Panc1 (cell line): ENCODE measurements at regions not wholly inside any gene's neighbourhood (a gene's known extent, or its start where the extent isn't known, plus 50 kb on each side); places are given as distances from the start of the nearest gene placed in this dataset.

Experiments used
- ATAC-seq: fragments of 200-7000 bp; cut with Tn5 transposase; 2 replicates; pipeline ENCODE4 v1.9.1; 2020; ENCODE audit warnings: mild to moderate bottlenecking, moderate library complexity
- BruUV-seq: library from RNA; stranded (reverse); fragments of 400-500 nt; replicated peaks from 2 replicates; lab custom pipeline; 2021; lab: Mats Ljungman, UMichigan
- CTCF ChIA-PET: fragments of 300-600 bp; sonication (Branson Sonifier 250); formaldehyde crosslinking; loops from one replicate; lab custom pipeline; 2022; ENCODE audit warnings: antibody characterized with exemption; lab: Charles Lee
- POLR2A ChIA-PET: fragments of 300-600 bp; sonication (Branson Sonifier 250); formaldehyde crosslinking; loops from one replicate; lab custom pipeline; 2022; ENCODE audit warnings: antibody characterized with exemption; lab: Charles Lee
- DNase-seq: peaks from one replicate; pipeline ENCODE4 v3.0.0-alpha.2; 2010; ENCODE audit warnings: low read depth, low spot score
- H3K27ac ChIP-seq: 2 replicates; pipeline ENCODE4 v1.5.1; 2011; ENCODE audit warnings: mild to moderate bottlenecking, low read length, inconsistent platforms
- H3K27me3 ChIP-seq: fragments of 200-500 bp; sonication (Bioruptor generic); 2 replicates; pipeline ENCODE4 v1.6.0; 2014; ENCODE audit warnings: low read length, inconsistent platforms; ENCODE audit not compliant: control insufficient read depth, insufficient read depth
- H3K36me3 ChIP-seq: fragments of 200-500 bp; sonication (Bioruptor generic); 2 replicates; pipeline ENCODE4 v1.5.1; 2014; ENCODE audit warnings: inconsistent platforms, mild to moderate bottlenecking, low read length, moderate library complexity; ENCODE audit not compliant: control insufficient read depth, insufficient read depth
- H3K4me1 ChIP-seq: 2 replicates; pipeline ENCODE4 v1.5.1; 2011; ENCODE audit warnings: inconsistent platforms, mild to moderate bottlenecking, low read length, moderate library complexity; ENCODE audit not compliant: control insufficient read depth, insufficient read depth
- H3K4me3 ChIP-seq, 2 experiments: 2 replicates each; pipeline ENCODE4 v1.5.1; 2011 to 2012; ENCODE audit warnings: low read depth in 2 of 2, low read length in 2 of 2, mild to moderate bottlenecking in 2 of 2, inconsistent platforms in 1 of 2, moderate library complexity in 1 of 2
- H3K9me3 ChIP-seq: fragments of 200-500 bp; sonication (Bioruptor generic); 2 replicates; pipeline ENCODE4 v1.5.1; 2014; ENCODE audit warnings: low read depth, mild to moderate bottlenecking, inconsistent platforms, low read length, moderate library complexity; ENCODE audit not compliant: control insufficient read depth, insufficient read depth
- CTCF ChIP-seq: fragments of 450-650 bp; IDR thresholded peaks from 2 replicates; pipeline ENCODE4 v1.5.1; 2017; ENCODE audit warnings: mild to moderate bottlenecking
- POLR2AphosphoS5 ChIP-seq: IDR thresholded peaks from 2 replicates; pipeline ENCODE4 v1.6.1; 2012; ENCODE audit warnings: mild to moderate bottlenecking, low read depth, low read length, moderate library complexity
- REST ChIP-seq, 2 experiments: IDR thresholded peaks; 2 replicates each; pipeline ENCODE4 v1.6.1; 2011 to 2012; ENCODE audit warnings: low read depth in 2 of 2, control low read depth in 1 of 2, low read length in 1 of 2, mild to moderate bottlenecking in 1 of 2, moderate library complexity in 1 of 2; ENCODE audit not compliant: insufficient read depth in 1 of 2
- SIN3A ChIP-seq: IDR thresholded peaks from 2 replicates; pipeline ENCODE4 v1.6.1; 2012; ENCODE audit warnings: low read depth, mild to moderate bottlenecking, low read length, moderate library complexity, borderline replicate concordance; ENCODE audit not compliant: insufficient read depth
- TCF7L2 ChIP-seq: IDR thresholded peaks from 2 replicates; pipeline ENCODE4 v1.6.1; 2011; ENCODE audit warnings: mild to moderate bottlenecking, low read depth, low read length, inconsistent platforms
- in situ Hi-C: cut with HindIII; loops from 2 replicates; pipeline ENCODE4 v1.10.0; 2016; ENCODE audit warnings: low sequenced_read_pairs, low pct_unique_long_range_greater_than_20kb
- intact Hi-C: fragments of 100-400 bp; cut with micrococcal nuclease; formaldehyde crosslinking; loops from one replicate; pipeline ENCODE4 v1.10.0; 2022; ENCODE audit not compliant: unreplicated experiment

- intact Hi-C loops, result no loop called here
- BruUV-seq, result no TSS peak
- H3K4me3 ChIP-seq, result no peak overlapping the region
- H3K36me3 ChIP-seq, result no peaks in the 10 kb centered on the region
- no peak for TF ChIP-seq TCF7L2
- no peak for TF ChIP-seq REST (IDR thresholded peaks at IDR 0.05; ENCODE audit: insufficient read depth in 1 of 2, low read depth in 2 of 2, low read length in 1 of 2)
- TF ChIP-seq SIN3A, result no peak
- no peak for TF ChIP-seq CTCF
- no peak for TF ChIP-seq POLR2AphosphoS5
- H3K27me3 ChIP-seq, result no peaks in the 10 kb centered on the region
- no peaks in the 10 kb centered on the region for H3K9me3 ChIP-seq
- no peaks in the 10 kb centered on the region for H3K4me1 ChIP-seq
- ATAC-seq (no peak), DNase-seq (no peak)
- ChIA-PET CTCF (no interaction called here), POLR2A (no interaction called here)
- no peak overlapping the region for H3K27ac ChIP-seq
- in situ Hi-C loops, result no loop called here
Observed at GRCh38 chrX:139026811-139027210, 315.3 kb upstream of the FGF13 start.

- DNase-seq, result no peak
- ATAC-seq, result no peak
- no peak for TF ChIP-seq TCF7L2
- TF ChIP-seq POLR2AphosphoS5, result no peak
- no peak for TF ChIP-seq CTCF
- TF ChIP-seq SIN3A, result no peak
- no peak for TF ChIP-seq REST (IDR thresholded peaks at IDR 0.05; ENCODE audit: insufficient read depth in 1 of 2, low read depth in 2 of 2, low read length in 1 of 2)
- in situ Hi-C loops, result no loop called here
- Histone ChIP-seq H3K9me3 (no peaks in the 10 kb centered on the region), H3K27me3 (no peaks in the 10 kb centered on the region), H3K4me1 (no peaks in the 10 kb centered on the region), H3K36me3 (no peaks in the 10 kb centered on the region), H3K4me3 (no peak overlapping the region), H3K27ac (no peak overlapping the region)
- BruUV-seq, result no TSS peak
- POLR2A ChIA-PET, result no interaction called here
- CTCF ChIA-PET, result no interaction called here
- intact Hi-C loops, result no loop called here
Observed at GRCh38 chrX:139026406-139026805, 314.9 kb upstream of the FGF13 start.
